Fibroblast of pulmonary artery (primary cell): ENCODE measurements at regions not wholly inside any gene's neighbourhood (a gene's known extent, or its start where the extent isn't known, plus 50 kb on each side); places are given as distances from the start of the nearest gene placed in this dataset.

Source experiments
- DNase-seq: peaks from one replicate; pipeline ENCODE4 v3.0.0-alpha.2; 2010; ENCODE audit warnings: low read depth
- H3K4me3 ChIP-seq: replicated peaks from 2 replicates; pipeline ENCODE4 v1.5.1; 2011; ENCODE audit warnings: low read depth, mild to moderate bottlenecking, control low read depth, low read length, moderate library complexity
- CTCF ChIP-seq: IDR thresholded peaks from 2 replicates; pipeline ENCODE4 v1.5.1; 2011; ENCODE audit warnings: mild to moderate bottlenecking, control low read depth, low read length, inconsistent platforms; ENCODE audit errors: missing control alignments

- DNase-seq, result peak; percentile 74
- no peak for TF ChIP-seq CTCF
- H3K4me3 ChIP-seq, result no peak overlapping the region
These were observed 681.0 kb downstream of the DIPK2A start for GRCh38 chr3:144652573-144652972.

- DNase-seq, result no peak
- no peak overlapping the region for H3K4me3 ChIP-seq
- TF ChIP-seq CTCF, result no peak
These were observed 683.8 kb downstream of the DIPK2A start for GRCh38 chr3:144655423-144655822.

GRCh38 chr3:144660186-144660585 is 688.6 kb downstream of the DIPK2A start:
- no peak overlapping the region for H3K4me3 ChIP-seq
- TF ChIP-seq CTCF, result no peak
- no peak for DNase-seq

GRCh38 chr3:144662729-144663128 is 691.1 kb downstream of the DIPK2A start:
- no peak for TF ChIP-seq CTCF
- no peak overlapping the region for H3K4me3 ChIP-seq
- DNase-seq, result no peak

- TF ChIP-seq CTCF, result no peak
- DNase-seq, result no peak
- no peak overlapping the region for H3K4me3 ChIP-seq
These were observed 692.1 kb downstream of the DIPK2A start for GRCh38 chr3:144663456-144664436.

- H3K4me3 ChIP-seq, result no peak overlapping the region
- no peak for TF ChIP-seq CTCF
- no peak for DNase-seq
These were observed 694.0 kb downstream of the DIPK2A start for GRCh38 chr3:144665567-144666053.
